Fibroblast of lung (primary cell): ENCODE measurements at regions not wholly inside any gene's neighbourhood (a gene's known extent, or its start where the extent isn't known, plus 50 kb on each side); places are given as distances from the start of the nearest gene placed in this dataset.

ENCODE experiments used
- EZH2 ChIP-seq: IDR thresholded peaks from 2 replicates; pipeline ENCODE4 v1.5.1; 2012; ENCODE audit warnings: low read length, control low read depth, mild to moderate bottlenecking; ENCODE audit errors: missing control alignments
- TF ChIP-seq, protein P1 (sequence below), 2 donors: IDR thresholded peaks in 1 of 2; conservative IDR thresholded peaks in 1 of 2; 1 replicate in 1 of 2; 2 replicates in 1 of 2; pipeline ENCODE4 v1.5.1; 2011 to 2012; ENCODE audit warnings: low read length in 2 of 2, control low read depth in 1 of 2, inconsistent platforms in 1 of 2, low read depth in 1 of 2, mild to moderate bottlenecking in 1 of 2

GRCh38 chrX:99719140-99719539 lies 690.9 kb downstream of the PCDH19 start:
- TF ChIP-seq, protein P1, sequence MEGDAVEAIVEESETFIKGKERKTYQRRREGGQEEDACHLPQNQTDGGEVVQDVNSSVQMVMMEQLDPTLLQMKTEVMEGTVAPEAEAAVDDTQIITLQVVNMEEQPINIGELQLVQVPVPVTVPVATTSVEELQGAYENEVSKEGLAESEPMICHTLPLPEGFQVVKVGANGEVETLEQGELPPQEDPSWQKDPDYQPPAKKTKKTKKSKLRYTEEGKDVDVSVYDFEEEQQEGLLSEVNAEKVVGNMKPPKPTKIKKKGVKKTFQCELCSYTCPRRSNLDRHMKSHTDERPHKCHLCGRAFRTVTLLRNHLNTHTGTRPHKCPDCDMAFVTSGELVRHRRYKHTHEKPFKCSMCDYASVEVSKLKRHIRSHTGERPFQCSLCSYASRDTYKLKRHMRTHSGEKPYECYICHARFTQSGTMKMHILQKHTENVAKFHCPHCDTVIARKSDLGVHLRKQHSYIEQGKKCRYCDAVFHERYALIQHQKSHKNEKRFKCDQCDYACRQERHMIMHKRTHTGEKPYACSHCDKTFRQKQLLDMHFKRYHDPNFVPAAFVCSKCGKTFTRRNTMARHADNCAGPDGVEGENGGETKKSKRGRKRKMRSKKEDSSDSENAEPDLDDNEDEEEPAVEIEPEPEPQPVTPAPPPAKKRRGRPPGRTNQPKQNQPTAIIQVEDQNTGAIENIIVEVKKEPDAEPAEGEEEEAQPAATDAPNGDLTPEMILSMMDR (conservative IDR thresholded peaks at IDR 0.05 in 1 of 2, IDR thresholded peaks at IDR 0.05 in 1 of 2; ENCODE audit: low read depth in 1 of 2, low read length in 2 of 2) = no peak
- TF ChIP-seq EZH2 = no peak
